Uterus (tissue), 3 donors: ENCODE measurements at regions not wholly inside any gene's neighbourhood (a gene's known extent, or its start where the extent isn't known, plus 50 kb on each side); places are given as distances from the start of the nearest gene placed in this dataset.

ENCODE experiments used
- DNase-seq, 2 donors: peaks; one replicate each; pipeline ENCODE4 v3.0.0-alpha.2; 2019 to 2020
- H3K27ac ChIP-seq, 2 donors: fragments of 200-600 bp; sonication (generic); 1 replicate in 1 of 2; 2 replicates in 1 of 2; pipeline ENCODE4 v1.5.1; 2016 to 2018
- H3K27me3 ChIP-seq, 2 donors: fragments of 200-600 bp; sonication (generic); one replicate each; pipeline ENCODE4 v1.5.1; 2018 to 2019; ENCODE audit warnings: control low read depth in 1 of 2
- H3K36me3 ChIP-seq, 2 donors: fragments of 200-600 bp; sonication (generic); one replicate each; pipeline ENCODE4 v1.5.1; 2019; ENCODE audit warnings: control low read depth in 1 of 2
- H3K4me1 ChIP-seq, 2 donors: fragments of 200-600 bp; sonication (generic); one replicate each; pipeline ENCODE4 v1.5.1; 2018 to 2019; ENCODE audit warnings: control low read depth in 1 of 2
- H3K4me3 ChIP-seq, 2 donors: fragments of 200-600 bp; sonication (generic); 1 replicate in 1 of 2; 2 replicates in 1 of 2; pipeline ENCODE4 v1.5.1; 2018 to 2019; ENCODE audit warnings: mild to moderate bottlenecking in 1 of 2
- H3K9me3 ChIP-seq, 2 donors: fragments of 200-600 bp; sonication (generic); one replicate each; pipeline ENCODE4 v1.5.1; 2019; ENCODE audit warnings: control low read depth in 1 of 2
- CTCF ChIP-seq, 4 experiments: fragments of 200-600 bp in 2 of 4; fragments of 450-650 bp in 2 of 4; sonication (generic) in 2 of 4; IDR thresholded peaks; one replicate each; pipeline ENCODE4 v1.5.1; 2016 to 2019; ENCODE audit warnings: antibody characterized with exemption in 4 of 4, mild to moderate bottlenecking in 2 of 4, moderate library complexity in 1 of 4
- POLR2A ChIP-seq, 2 donors: fragments of 450-650 bp; IDR thresholded peaks; one replicate each; pipeline ENCODE4 v1.6.1; 2016; ENCODE audit warnings: antibody characterized with exemption in 2 of 2, mild to moderate bottlenecking in 1 of 2, moderate library complexity in 1 of 2
- intact Hi-C: fragments of 100-400 bp; cut with DNase I; formaldehyde crosslinking; loops from one replicate; pipeline ENCODE4 v1.15.1; 2023; ENCODE audit warnings: low total_unique reads
- donor health status: DM: yes; HTN: yes; CAD: no.

DNA sequence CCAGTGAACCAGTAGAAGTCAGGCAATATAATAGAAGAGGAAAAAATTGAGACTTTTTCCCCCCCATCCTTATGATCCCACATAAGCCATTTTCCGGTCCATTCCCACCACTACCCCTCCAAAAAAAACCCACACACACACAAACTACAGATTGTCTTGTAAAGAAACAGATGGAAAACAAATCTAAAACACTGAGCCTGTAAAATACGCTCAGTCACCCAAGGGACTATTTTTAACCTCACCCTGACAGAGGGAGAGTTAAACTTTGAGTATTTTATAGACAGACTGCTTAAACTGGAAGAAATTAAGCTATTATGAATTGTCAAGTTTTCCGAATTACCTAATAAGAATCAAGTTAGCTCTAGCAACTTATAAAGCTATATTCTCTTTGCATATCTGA lies 471.8 kb upstream of the C9orf72 start:
- no peaks in the 10 kb centered on the region for H3K4me1 ChIP-seq
- no peaks in the 10 kb centered on the region for H3K9me3 ChIP-seq
- H3K27me3 ChIP-seq, result no peaks in the 10 kb centered on the region
- no peaks in the 10 kb centered on the region for H3K36me3 ChIP-seq
- H3K27ac ChIP-seq, result no peak overlapping the region
- no peak for DNase-seq
- intact Hi-C loops, result no loop called here
- no peak for TF ChIP-seq POLR2A (IDR thresholded peaks at IDR 0.05)
- no peak for TF ChIP-seq CTCF (IDR thresholded peaks at IDR 0.05)
- no peak overlapping the region for H3K4me3 ChIP-seq

GRCh38 chr9:28050046-28050445 lies 476.8 kb upstream of the C9orf72 start:
- intact Hi-C loops, result no loop called here
- Histone ChIP-seq H3K9me3 (no peaks in the 10 kb centered on the region), H3K4me3 (no peak overlapping the region), H3K4me1 (no peaks in the 10 kb centered on the region), H3K27me3 (no peaks in the 10 kb centered on the region), H3K36me3 (no peaks in the 10 kb centered on the region), H3K27ac (no peak overlapping the region)
- DNase-seq, result no peak
- TF ChIP-seq CTCF (IDR thresholded peaks at IDR 0.05), result no peak
- TF ChIP-seq POLR2A (IDR thresholded peaks at IDR 0.05), result no peak

DNA sequence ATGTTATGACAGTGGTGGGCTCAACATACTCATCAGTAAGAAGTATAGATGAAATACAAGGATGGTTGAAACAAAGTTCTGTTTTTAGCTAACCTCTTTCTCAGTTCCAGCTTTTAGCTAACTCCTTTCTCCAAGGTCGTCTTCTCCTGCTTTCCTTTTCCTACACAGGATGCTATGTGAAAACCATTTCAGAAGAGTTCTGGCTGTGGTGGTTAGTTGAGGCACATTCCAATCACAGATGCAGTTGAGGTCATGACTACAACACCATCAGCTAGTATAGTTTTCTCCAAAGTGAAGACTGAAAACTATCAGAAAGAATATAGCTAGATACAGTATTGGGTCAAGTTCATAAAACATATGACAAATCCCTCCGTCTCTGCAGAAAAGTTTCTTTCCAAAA lies 477.7 kb upstream of the C9orf72 start:
- Histone ChIP-seq H3K36me3 (no peaks in the 10 kb centered on the region), H3K4me1 (no peaks in the 10 kb centered on the region), H3K27me3 (no peaks in the 10 kb centered on the region), H3K27ac (no peak overlapping the region), H3K4me3 (no peak overlapping the region), H3K9me3 (no peaks in the 10 kb centered on the region)
- intact Hi-C loops, result no loop called here
- TF ChIP-seq CTCF (IDR thresholded peaks at IDR 0.05) (no peak), POLR2A (IDR thresholded peaks at IDR 0.05) (no peak)
- DNase-seq, result no peak

DNA sequence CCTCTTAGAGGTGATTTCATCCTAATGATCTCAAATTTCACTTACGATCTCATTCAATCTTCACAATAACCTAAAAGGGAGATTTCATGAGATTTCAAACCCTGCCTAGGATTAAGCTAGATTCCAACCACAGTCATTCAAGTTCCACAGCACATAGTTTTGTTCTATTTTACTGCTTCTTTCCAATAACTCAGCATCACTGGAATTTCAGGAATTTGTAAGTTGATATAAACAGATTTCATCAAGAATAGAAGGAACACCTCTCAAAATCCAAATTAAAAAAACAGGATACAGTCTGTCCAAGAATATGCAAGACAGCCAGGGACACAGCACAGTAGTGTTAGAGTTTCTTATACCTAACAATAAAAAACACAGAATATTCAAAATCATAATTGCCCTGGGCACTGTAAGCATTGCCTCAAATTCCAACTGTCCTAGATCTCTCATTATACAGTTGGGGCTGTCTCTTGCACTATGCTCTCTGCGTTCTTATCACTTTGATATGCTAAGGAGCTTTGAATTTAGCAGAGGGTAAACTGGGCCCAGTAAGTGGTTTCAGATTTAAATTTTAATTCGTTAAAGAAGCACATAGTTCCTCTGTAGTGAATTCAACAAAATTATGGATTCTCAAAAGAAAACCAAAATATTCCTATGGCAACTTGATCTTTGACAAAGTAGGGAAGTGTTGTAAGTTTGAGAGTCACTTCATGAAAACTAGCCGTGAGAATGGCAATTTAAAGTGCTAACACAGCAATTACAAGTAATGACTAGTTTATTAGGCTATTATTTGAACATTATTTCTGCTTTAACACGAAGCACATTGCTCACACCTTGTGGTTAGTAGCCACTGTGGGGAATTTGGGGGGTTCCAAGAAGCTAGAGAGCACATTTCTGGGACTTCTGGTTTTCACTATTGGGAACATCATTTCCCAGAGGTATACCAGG lies 478.6 kb upstream of the C9orf72 start:
- H3K27ac ChIP-seq, result no peak overlapping the region
- no peak for DNase-seq
- H3K4me1 ChIP-seq, result no peaks in the 10 kb centered on the region
- intact Hi-C loops, result no loop called here
- TF ChIP-seq POLR2A (IDR thresholded peaks at IDR 0.05) (no peak), CTCF (IDR thresholded peaks at IDR 0.05) (no peak)
- H3K27me3 ChIP-seq, result no peaks in the 10 kb centered on the region
- H3K9me3 ChIP-seq, result no peaks in the 10 kb centered on the region
- no peaks in the 10 kb centered on the region for H3K36me3 ChIP-seq
- H3K4me3 ChIP-seq, result no peak overlapping the region

DNA sequence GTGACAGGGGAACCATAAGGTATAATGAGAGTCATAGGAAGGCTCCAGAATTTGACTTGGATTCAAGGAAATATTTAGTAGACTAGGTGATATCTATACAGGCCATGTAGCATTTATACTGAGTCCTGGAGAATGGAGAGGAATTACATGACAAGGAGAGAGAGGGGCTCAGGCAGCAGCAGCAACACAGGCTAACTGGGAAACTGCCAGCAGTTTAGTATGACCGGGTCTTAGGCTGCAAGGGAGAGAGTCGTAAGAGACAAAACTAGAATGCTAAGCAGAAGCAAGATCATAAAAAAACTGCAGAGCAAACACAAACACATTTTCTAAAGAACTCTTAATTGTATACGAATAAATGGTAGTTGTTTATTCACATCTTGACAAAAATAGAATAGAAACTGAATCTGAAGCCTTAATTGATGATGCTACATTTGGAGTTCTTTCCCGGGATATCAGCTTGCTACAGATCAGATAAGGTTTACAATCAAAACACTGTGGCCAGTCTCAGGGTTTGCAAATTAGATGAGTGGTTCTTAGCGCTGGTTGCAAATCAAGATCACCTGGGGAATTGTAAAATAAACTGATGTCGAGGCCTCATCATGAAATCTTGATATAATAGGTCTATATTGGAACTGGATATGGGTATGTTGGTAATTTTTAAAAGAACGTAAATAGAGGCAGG lies 480.0 kb upstream of the C9orf72 start:
- Histone ChIP-seq H3K27me3 (no peaks in the 10 kb centered on the region), H3K4me3 (no peak overlapping the region), H3K36me3 (no peaks in the 10 kb centered on the region), H3K27ac (no peak overlapping the region), H3K9me3 (no peaks in the 10 kb centered on the region), H3K4me1 (no peaks in the 10 kb centered on the region)
- intact Hi-C loops, result no loop called here
- TF ChIP-seq POLR2A (IDR thresholded peaks at IDR 0.05) (no peak), CTCF (IDR thresholded peaks at IDR 0.05) (no peak)
- no peak for DNase-seq
